ENCODE measurements at regions not wholly inside any gene's neighbourhood (a gene's known extent, or its start where the extent isn't known, plus 50 kb on each side); places are given as distances from the start of the nearest gene placed in this dataset.

DNA sequence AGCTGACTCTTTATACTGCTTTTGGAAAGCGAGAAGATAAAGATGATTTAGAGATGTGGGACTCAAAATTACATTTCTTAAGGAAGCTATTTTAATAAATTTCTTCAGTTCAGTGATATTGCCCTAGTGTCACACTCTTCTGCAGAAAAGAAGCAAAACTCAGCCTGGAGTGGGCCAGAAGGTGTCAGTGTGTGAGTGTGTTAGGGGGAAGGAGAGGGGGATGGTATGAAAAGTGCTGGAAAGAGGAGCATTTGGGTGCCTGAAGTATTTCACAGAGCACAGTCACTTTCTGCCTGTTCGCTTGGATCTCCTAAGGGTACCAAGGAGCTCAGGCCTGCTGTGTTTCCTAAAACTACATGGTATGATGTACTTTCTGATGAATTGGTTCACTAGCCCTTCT, 84.5 kb upstream of the FRY start:
- BruUV-seq (replicated peaks): no TSS peak
- DNase-seq (ENCODE audit: low spot score): no peak
- Histone ChIP-seq H3K27me3 (ENCODE audit: control insufficient read depth in 1 of 2, insufficient read depth in 2 of 2, low read length in 2 of 2) (peaks cover 0 to 4% of the 10 kb centered on the region in 2 experiments; a peak in 1 of 5 replicates), H3K36me3 (replicated peaks in 1 of 2; ENCODE audit: control insufficient read depth in 1 of 2, insufficient read depth in 2 of 2, low read length in 2 of 2) (no peaks in the 10 kb centered on the region), H4K20me1 (ENCODE audit: insufficient read depth, low read length) (no peaks in the 10 kb centered on the region), H2AFZ (ENCODE audit: low read length) (no peak overlapping the region), H3K4me2 (ENCODE audit: low read depth, low read length) (no peak overlapping the region), H3K9ac (ENCODE audit: insufficient read depth, low read depth, low read length) (no peak overlapping the region), H3K27ac (ENCODE audit: extremely low read length, insufficient read depth, low read length) (no peak overlapping the region), H3K9me3 (ENCODE audit: low read length) (no peaks in the 10 kb centered on the region), H3K4me1 (ENCODE audit: insufficient read depth, low read length) (no peaks in the 10 kb centered on the region), H3K4me3 (replicated peaks in 1 of 3; ENCODE audit: insufficient read depth in 1 of 3, low read depth in 2 of 3, low read length in 3 of 3) (no peak overlapping the region), H3K79me2 (ENCODE audit: insufficient read depth, low read length) (no peaks in the 10 kb centered on the region)
- CTCF ChIA-PET (ENCODE audit: low intra/inter-chr PET ratio, low total read pairs): no interaction called here
- in situ Hi-C loops (cut with HindIII; ENCODE audit: extremely low pct_ligation_motif_present, low pct_unique_long_range_greater_than_20kb): no loop called here
- ATAC-seq: no peak
- WGBS (ENCODE audit: low lambda C conversion rate): 26% methylated on average over 2 of the region's 2 CpGs
- FAIRE-seq: no peak
- POLR2A ChIA-PET: no interaction called here
- TF ChIP-seq, protein P1, sequence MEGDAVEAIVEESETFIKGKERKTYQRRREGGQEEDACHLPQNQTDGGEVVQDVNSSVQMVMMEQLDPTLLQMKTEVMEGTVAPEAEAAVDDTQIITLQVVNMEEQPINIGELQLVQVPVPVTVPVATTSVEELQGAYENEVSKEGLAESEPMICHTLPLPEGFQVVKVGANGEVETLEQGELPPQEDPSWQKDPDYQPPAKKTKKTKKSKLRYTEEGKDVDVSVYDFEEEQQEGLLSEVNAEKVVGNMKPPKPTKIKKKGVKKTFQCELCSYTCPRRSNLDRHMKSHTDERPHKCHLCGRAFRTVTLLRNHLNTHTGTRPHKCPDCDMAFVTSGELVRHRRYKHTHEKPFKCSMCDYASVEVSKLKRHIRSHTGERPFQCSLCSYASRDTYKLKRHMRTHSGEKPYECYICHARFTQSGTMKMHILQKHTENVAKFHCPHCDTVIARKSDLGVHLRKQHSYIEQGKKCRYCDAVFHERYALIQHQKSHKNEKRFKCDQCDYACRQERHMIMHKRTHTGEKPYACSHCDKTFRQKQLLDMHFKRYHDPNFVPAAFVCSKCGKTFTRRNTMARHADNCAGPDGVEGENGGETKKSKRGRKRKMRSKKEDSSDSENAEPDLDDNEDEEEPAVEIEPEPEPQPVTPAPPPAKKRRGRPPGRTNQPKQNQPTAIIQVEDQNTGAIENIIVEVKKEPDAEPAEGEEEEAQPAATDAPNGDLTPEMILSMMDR (CRISPR knock-in tag; IDR thresholded peaks at IDR 0.05): peak; percentile 32
- TF ChIP-seq, protein P2, sequence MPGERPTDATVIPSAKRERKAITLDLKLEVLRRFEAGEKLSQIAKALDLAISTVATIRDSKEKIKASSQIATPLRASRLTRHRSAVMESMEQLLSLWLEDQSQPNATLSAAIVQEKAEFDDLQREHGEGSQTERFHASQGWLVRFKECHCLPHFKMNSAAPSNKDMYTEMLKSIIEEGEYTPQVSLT (CRISPR knock-in tag; IDR thresholded peaks at IDR 0.05; ENCODE audit: borderline replicate concordance, low read depth): no peak
- intact Hi-C loops (cut with micrococcal nuclease; ENCODE audit: unreplicated experiment): no loop called here

DNA sequence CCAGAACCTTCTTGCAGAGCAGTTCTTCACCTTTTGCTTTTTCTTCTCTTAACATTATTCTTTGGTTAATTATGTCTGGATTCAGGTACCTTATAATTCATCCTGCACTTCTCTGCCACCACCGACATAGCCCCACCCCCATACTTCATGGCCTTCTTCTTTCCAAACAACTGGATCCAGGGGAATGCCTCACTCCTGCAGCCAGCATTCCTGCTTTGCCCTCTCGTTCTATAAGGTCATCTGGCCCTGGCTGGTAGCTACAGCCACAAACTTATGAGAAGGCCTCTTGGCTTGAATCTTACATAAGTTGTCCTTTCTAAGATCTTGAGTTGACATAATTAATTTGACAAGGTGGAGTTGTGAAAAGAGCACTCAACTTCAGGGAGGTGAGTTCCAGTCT, 84.1 kb upstream of the FRY start:
- FAIRE-seq (no peak), DNase-seq (ENCODE audit: low spot score) (no peak), ATAC-seq (no peak)
- H3K27me3 ChIP-seq (ENCODE audit: control insufficient read depth in 1 of 2, insufficient read depth in 2 of 2, low read length in 2 of 2): peaks cover 0 to 4% of the 10 kb centered on the region in 2 experiments; a peak in 1 of 5 replicates
- 8% methylated on average over 2 of the region's 2 CpGs for WGBS (ENCODE audit: low lambda C conversion rate)
- POLR2A ChIA-PET: no interaction called here
- no peaks in the 10 kb centered on the region for H3K4me1 ChIP-seq (ENCODE audit: insufficient read depth, low read length)
- no peak overlapping the region for H3K27ac ChIP-seq (ENCODE audit: extremely low read length, insufficient read depth, low read length)
- no peak overlapping the region for H3K9ac ChIP-seq (ENCODE audit: insufficient read depth, low read depth, low read length)
- H2AFZ ChIP-seq (ENCODE audit: low read length): no peak overlapping the region
- H3K36me3 ChIP-seq (replicated peaks in 1 of 2; ENCODE audit: control insufficient read depth in 1 of 2, insufficient read depth in 2 of 2, low read length in 2 of 2): no peaks in the 10 kb centered on the region
- no peaks in the 10 kb centered on the region for H3K79me2 ChIP-seq (ENCODE audit: insufficient read depth, low read length)
- no peaks in the 10 kb centered on the region for H3K9me3 ChIP-seq (ENCODE audit: low read length)
- no TSS peak for BruUV-seq (replicated peaks)
- in situ Hi-C loops (cut with HindIII; ENCODE audit: extremely low pct_ligation_motif_present, low pct_unique_long_range_greater_than_20kb) (no loop called here), intact Hi-C loops (cut with micrococcal nuclease; ENCODE audit: unreplicated experiment) (no loop called here)
- CTCF ChIA-PET (ENCODE audit: low intra/inter-chr PET ratio, low total read pairs): no interaction called here
- no peaks in the 10 kb centered on the region for H4K20me1 ChIP-seq (ENCODE audit: insufficient read depth, low read length)
- H3K4me3 ChIP-seq (replicated peaks in 1 of 3; ENCODE audit: insufficient read depth in 1 of 3, low read depth in 2 of 3, low read length in 3 of 3): no peak overlapping the region
- no peak overlapping the region for H3K4me2 ChIP-seq (ENCODE audit: low read depth, low read length)
- no peak for TF ChIP-seq HMGA1 (CRISPR knock-in tag; conservative IDR thresholded peaks at IDR 0.05)
- no peak for TF ChIP-seq CHCHD3 (CRISPR knock-in tag; IDR thresholded peaks at IDR 0.05)
- TF ChIP-seq, protein P3, sequence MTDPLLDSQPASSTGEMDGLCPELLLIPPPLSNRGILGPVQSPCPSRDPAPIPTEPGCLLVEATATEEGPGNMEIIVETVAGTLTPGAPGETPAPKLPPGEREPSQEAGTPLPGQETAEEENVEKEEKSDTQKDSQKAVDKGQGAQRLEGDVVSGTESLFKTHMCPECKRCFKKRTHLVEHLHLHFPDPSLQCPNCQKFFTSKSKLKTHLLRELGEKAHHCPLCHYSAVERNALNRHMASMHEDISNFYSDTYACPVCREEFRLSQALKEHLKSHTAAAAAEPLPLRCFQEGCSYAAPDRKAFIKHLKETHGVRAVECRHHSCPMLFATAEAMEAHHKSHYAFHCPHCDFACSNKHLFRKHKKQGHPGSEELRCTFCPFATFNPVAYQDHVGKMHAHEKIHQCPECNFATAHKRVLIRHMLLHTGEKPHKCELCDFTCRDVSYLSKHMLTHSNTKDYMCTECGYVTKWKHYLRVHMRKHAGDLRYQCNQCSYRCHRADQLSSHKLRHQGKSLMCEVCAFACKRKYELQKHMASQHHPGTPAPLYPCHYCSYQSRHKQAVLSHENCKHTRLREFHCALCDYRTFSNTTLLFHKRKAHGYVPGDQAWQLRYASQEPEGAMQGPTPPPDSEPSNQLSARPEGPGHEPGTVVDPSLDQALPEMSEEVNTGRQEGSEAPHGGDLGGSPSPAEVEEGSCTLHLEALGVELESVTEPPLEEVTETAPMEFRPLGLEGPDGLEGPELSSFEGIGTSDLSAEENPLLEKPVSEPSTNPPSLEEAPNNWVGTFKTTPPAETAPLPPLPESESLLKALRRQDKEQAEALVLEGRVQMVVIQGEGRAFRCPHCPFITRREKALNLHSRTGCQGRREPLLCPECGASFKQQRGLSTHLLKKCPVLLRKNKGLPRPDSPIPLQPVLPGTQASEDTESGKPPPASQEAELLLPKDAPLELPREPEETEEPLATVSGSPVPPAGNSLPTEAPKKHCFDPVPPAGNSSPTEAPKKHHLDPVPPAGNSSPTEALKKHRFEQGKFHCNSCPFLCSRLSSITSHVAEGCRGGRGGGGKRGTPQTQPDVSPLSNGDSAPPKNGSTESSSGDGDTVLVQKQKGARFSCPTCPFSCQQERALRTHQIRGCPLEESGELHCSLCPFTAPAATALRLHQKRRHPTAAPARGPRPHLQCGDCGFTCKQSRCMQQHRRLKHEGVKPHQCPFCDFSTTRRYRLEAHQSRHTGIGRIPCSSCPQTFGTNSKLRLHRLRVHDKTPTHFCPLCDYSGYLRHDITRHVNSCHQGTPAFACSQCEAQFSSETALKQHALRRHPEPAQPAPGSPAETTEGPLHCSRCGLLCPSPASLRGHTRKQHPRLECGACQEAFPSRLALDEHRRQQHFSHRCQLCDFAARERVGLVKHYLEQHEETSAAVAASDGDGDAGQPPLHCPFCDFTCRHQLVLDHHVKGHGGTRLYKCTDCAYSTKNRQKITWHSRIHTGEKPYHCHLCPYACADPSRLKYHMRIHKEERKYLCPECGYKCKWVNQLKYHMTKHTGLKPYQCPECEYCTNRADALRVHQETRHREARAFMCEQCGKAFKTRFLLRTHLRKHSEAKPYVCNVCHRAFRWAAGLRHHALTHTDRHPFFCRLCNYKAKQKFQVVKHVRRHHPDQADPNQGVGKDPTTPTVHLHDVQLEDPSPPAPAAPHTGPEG (CRISPR knock-in tag; IDR thresholded peaks at IDR 0.05): no peak
- TF ChIP-seq, protein P4, sequence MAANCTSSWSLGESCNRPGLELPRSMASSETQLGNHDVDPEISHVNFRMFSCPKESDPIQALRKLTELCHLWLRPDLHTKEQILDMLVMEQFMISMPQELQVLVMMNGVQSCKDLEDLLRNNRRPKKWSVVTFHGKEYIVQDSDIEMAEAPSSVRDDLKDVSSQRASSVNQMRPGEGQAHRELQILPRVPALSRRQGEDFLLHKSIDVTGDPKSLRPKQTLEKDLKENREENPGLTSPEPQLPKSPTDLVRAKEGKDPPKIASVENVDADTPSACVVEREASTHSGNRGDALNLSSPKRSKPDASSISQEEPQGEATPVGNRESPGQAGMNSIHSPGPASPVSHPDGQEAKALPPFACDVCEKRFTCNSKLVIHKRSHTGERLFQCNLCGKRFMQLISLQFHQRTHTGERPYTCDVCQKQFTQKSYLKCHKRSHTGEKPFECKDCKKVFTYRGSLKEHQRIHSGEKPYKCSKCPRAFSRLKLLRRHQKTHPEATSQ (CRISPR knock-in tag; IDR thresholded peaks at IDR 0.05; ENCODE audit: borderline replicate concordance): no peak
- TF ChIP-seq, protein P5, sequence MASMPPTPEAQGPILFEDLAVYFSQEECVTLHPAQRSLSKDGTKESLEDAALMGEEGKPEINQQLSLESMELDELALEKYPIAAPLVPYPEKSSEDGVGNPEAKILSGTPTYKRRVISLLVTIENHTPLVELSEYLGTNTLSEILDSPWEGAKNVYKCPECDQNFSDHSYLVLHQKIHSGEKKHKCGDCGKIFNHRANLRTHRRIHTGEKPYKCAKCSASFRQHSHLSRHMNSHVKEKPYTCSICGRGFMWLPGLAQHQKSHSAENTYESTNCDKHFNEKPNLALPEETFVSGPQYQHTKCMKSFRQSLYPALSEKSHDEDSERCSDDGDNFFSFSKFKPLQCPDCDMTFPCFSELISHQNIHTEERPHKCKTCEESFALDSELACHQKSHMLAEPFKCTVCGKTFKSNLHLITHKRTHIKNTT (CRISPR knock-in tag; IDR thresholded peaks at IDR 0.05): no peak
